NCI-H2107 (cell line): ENCODE measurements at regions not wholly inside any gene's neighbourhood (a gene's known extent, or its start where the extent isn't known, plus 50 kb on each side); places are given as distances from the start of the nearest gene placed in this dataset.

ENCODE experiments used
- DNase-seq: peaks from one replicate; lab custom pipeline; 2025; lab: John Stamatoyannopoulos, UW

- DNase-seq = no peak
Measured at GRCh38 chr1:11414926-11415538, 63.9 kb upstream of the DISP3 start.

DNA sequence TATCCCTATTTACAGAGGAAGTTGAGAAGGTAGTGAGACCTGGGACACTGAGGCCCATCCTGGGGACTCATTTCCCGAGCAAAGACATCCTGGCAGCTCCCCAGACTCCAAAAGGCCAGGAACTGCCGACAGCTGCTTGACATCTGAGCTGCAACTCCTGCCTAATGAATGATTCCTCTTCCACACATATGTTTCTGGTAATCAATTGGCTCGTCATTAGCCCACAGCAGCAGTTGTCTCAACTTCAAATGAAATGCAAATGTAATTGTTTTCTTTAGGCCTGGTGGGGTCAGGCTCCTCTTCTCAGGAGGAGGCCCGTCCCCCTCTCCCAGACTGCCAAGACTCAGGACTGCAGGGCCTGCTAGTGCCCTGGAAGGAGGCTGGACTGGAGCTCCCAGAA lies 61.8 kb upstream of the DISP3 start:
- DNase-seq = no peak

GRCh38 chr1:11418056-11418455 lies 60.9 kb upstream of the DISP3 start:
- DNase-seq = no peak

DNA sequence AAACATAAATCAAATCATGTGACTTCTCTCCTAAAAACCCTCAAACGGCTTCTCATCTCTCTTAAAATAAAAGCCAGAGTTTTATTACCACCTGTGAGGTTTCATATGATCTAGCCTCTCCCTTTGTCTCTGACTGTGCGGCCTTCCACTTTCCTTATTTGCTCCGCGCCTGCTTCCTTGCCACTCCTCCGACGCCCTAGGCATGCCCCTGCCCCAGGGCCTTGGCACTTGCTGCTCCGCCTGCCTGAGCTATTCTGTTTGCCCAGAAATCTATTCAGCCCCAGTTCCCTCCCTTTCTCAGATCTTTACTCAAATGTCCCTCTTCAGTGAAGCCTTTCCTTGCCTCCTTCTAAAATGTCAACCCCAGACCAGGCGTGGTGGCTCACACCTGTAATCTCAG lies 57.5 kb upstream of the DISP3 start:
- no peak for DNase-seq

DNA sequence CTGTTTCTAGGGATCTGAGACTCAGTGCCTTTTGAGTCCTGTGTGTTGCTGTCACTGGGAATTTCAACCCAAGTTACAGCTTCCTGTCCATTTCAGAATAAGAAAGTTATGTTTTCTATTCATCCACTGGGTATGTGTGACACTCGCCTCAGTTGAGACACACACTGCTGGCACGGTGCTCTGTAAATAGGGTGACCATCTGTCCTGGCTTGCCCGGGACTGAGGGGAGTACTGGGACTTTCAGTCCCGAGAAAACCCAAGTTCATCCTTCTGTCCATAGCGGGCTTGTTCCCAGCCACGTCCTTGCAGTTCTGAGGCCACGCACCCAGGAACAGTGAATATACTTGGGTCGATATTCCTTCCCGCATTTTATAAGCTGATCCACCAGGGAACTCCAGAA lies 56.3 kb upstream of the DISP3 start:
- no peak for DNase-seq

DNA sequence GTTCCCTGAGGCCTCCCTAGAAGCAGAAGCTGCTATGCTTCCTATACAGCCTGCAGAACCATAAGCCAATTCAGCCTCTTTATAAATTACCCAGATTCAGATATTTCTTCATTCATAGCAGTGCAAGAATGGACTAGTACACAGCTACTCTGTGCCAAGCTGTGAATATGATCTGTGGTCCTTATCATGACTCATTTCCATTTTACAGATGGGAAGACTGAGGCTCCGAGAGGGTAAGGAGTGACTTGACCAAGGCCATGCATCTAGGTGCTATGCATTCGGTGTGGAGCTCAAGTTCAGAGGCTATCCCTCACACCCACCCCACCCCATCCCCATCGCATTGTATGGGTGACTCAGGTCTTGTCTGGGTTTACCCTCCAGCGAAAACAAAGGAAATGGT lies 52.3 kb upstream of the DISP3 start:
- DNase-seq = no peak

DNA sequence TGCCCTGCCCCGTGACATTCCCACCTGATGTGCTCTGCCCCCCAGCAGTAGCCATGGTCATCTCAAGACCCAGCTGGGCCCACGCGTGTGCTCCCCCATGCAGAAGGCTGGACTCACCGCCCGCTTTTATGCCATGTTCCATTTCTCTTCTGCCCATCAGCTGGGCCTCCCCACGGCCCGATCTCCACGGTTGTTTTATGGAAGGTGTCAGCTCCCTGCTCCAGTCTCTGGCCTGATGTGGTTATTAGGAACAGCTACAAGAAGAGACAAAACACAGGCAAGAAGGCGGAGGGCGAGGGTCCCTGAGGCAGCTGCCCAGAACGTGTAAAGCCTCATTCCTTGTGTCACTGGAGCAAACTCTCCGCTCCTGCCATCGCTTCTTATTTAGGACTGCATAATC lies 50.2 kb upstream of the DISP3 start:
- no peak for DNase-seq
